ENCODE measurements at regions not wholly inside any gene's neighbourhood (a gene's known extent, or its start where the extent isn't known, plus 50 kb on each side); places are given as distances from the start of the nearest gene placed in this dataset.

- TF ChIP-seq ZNF837 (tag by site-specific recombination; IDR thresholded peaks at IDR 0.05) (no peak), HOXC10 (CRISPR knock-in tag; IDR thresholded peaks at IDR 0.05) (no peak), ZFP37 (tag by site-specific recombination; IDR thresholded peaks at IDR 0.05) (no peak), ZNF138 (tag by site-specific recombination; IDR thresholded peaks at IDR 0.05; ENCODE audit: borderline replicate concordance) (no peak), ZNF292 (tag by site-specific recombination; IDR thresholded peaks at IDR 0.05; ENCODE audit: borderline replicate concordance, low read depth) (no peak), ZNF350 (tag by site-specific recombination; IDR thresholded peaks at IDR 0.05) (no peak), SP3 (tag by site-specific recombination; IDR thresholded peaks at IDR 0.05) (no peak)
- TF ChIP-seq, protein P1, sequence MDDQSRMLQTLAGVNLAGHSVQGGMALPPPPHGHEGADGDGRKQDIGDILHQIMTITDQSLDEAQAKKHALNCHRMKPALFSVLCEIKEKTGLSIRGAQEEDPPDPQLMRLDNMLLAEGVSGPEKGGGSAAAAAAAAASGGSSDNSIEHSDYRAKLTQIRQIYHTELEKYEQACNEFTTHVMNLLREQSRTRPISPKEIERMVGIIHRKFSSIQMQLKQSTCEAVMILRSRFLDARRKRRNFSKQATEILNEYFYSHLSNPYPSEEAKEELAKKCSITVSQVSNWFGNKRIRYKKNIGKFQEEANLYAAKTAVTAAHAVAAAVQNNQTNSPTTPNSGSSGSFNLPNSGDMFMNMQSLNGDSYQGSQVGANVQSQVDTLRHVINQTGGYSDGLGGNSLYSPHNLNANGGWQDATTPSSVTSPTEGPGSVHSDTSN (CRISPR knock-in tag; IDR thresholded peaks at IDR 0.05), result no peak
Observed at GRCh38 chr12:39239490-39240486, 203.1 kb downstream of the KIF21A start (continued).

GRCh38 chr12:39237004-39237403 is 205.9 kb downstream of the KIF21A start:
- TF ChIP-seq ZNF654 (tag by site-specific recombination; IDR thresholded peaks at IDR 0.05; ENCODE audit: low read depth), result 0 out of 2 replicates have a peak, but pooled peaks have one; percentile 2
- peak; percentile 50 for TF ChIP-seq PRDM6 (tag by site-specific recombination; IDR thresholded peaks at IDR 0.05)
- TF ChIP-seq ZNF843 (tag by site-specific recombination; IDR thresholded peaks at IDR 0.05), result 0 out of 2 replicates have a peak, but pooled peaks have one; percentile 33
- no peak for TF ChIP-seq GLIS1 (tag by site-specific recombination; IDR thresholded peaks at IDR 0.05)
- POLR2A ChIA-PET, result no interaction called here
- Histone ChIP-seq H3K4me3 (ENCODE audit: low read depth, low read length) (no peak overlapping the region), H3K27ac (ENCODE audit: extremely low read depth, low read depth, low read length) (no peak overlapping the region), H3K36me3 (ENCODE audit: control insufficient read depth in 2 of 2, insufficient read depth in 1 of 2, low read length in 2 of 2) (no peaks in the 10 kb centered on the region), H3K9me3 (ENCODE audit: control insufficient read depth, insufficient read depth, low read depth, low read length) (no peaks in the 10 kb centered on the region), H3K4me1 (ENCODE audit: control insufficient read depth, insufficient read depth, low read length) (peaks cover 2% of the 10 kb centered on the region; the same call in 1 of the 2 replicates)
- CTCF ChIA-PET, result no interaction called here

DNA sequence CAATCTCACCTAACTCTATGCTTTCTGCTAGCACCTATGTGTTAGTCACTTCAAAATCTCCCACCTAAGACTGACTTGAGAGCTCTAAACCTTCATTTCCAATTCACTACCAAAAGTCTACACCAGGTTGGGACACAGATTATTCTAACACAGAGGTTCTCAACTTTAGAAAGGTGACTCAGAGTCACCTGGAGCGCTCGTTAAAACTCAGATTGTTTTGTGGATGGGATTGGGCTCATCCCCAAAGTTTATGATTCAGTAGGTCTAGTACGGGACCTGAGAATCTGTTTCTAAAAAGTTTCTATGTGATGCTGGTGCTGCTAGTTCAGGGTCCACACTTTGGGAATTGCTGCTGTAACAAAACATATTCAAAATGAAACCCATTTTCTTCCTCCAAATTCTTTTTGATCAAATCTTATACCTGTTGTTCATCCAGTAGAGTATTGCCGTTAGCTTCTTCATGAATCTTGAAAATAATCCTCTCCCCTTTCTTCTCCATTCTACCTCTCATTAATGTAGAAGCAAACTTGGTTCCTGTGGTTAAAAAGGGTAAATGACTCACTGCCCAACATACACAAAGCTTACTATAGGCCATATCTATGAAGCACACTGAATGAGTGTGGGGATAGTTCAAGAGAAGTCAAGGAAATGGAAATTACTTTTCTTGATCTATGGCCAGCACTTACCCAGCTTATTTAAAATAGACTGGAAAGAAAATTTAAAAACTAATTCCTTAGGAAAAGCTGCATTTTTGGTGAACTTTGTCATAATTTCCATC is 206.7 kb downstream of the KIF21A start:
- H3K27ac ChIP-seq (ENCODE audit: extremely low read depth, low read depth, low read length), result no peak overlapping the region
- CTCF ChIA-PET, result interaction anchor here (1.1 kb wide), 1 partner anchor 21 kb away, joined by 3 read pairs; no protein-coding TSS in a partner anchor
- no peak for TF ChIP-seq ZNF830 (tag by site-specific recombination; IDR thresholded peaks at IDR 0.05; ENCODE audit: low read depth)

GRCh38 chr12:39230086-39230485 is 212.8 kb downstream of the KIF21A start:
- Histone ChIP-seq H3K4me3 (ENCODE audit: low read depth, low read length) (no peak overlapping the region), H3K27ac (ENCODE audit: extremely low read depth, low read depth, low read length) (no peak overlapping the region), H3K4me1 (ENCODE audit: control insufficient read depth, insufficient read depth, low read length) (no peaks in the 10 kb centered on the region; the same call in 1 of the 2 replicates), H3K9me3 (ENCODE audit: control insufficient read depth, insufficient read depth, low read depth, low read length) (no peaks in the 10 kb centered on the region), H3K36me3 (ENCODE audit: control insufficient read depth in 2 of 2, insufficient read depth in 1 of 2, low read length in 2 of 2) (no peaks in the 10 kb centered on the region)
- TF ChIP-seq MYNN (tag by site-specific recombination; IDR thresholded peaks at IDR 0.05; ENCODE audit: borderline replicate concordance) (no peak), YY2 (tag by site-specific recombination; IDR thresholded peaks at IDR 0.05) (no peak), ZNF239 (tag by site-specific recombination; IDR thresholded peaks at IDR 0.05) (no peak)
- CTCF ChIA-PET, result no interaction called here
- POLR2A ChIA-PET, result no interaction called here

More for the DNA sequence above, 206.7 kb downstream of the KIF21A start:
- POLR2A ChIA-PET, result no interaction called here
- Histone ChIP-seq H3K4me3 (ENCODE audit: low read depth, low read length) (no peak overlapping the region), H3K36me3 (ENCODE audit: control insufficient read depth in 2 of 2, insufficient read depth in 1 of 2, low read length in 2 of 2) (no peaks in the 10 kb centered on the region), H3K4me1 (ENCODE audit: control insufficient read depth, insufficient read depth, low read length) (peaks cover 2% of the 10 kb centered on the region; the same call in 1 of the 2 replicates), H3K9me3 (ENCODE audit: control insufficient read depth, insufficient read depth, low read depth, low read length) (no peaks in the 10 kb centered on the region)

All from HEK293 (cell line).